ENCODE measurements at regions not wholly inside any gene's neighbourhood (a gene's known extent, or its start where the extent isn't known, plus 50 kb on each side); places are given as distances from the start of the nearest gene placed in this dataset.

DNA sequence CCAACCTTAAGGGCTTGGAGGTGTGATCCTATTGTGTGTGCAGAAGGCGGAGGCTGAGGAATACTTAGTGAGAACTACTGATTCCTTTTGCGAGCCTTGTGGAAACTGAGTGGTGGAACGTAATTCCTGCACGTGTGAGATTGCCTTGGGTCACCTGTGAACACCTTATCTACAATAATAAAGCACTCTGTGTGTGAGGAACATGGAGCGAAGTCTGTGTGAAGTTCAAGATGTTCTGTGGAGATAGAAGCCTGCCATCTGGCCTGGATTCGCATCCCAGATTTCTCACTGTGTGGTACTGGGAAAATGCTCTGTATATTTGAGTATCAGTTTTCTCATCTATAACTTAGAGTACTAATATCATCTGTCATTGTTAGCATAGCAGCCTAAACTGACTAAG, 179.5 kb upstream of the PDZRN3 start:
- ChIA-PET POLR2A (no interaction called here), CTCF (no interaction called here), SMC1A (ENCODE audit: uncharacterized antibody, unreplicated experiment) (no interaction called here), RAD21 (ENCODE audit: unreplicated experiment) (no interaction called here)
- no TSS peak for BruUV-seq (replicated peaks)
- Histone ChIP-seq H4K20me1 (ENCODE audit: control insufficient read depth, insufficient read depth) (no peaks in the 10 kb centered on the region), H3K27me3 (replicated peaks in 1 of 2; ENCODE audit: control insufficient read depth in 2 of 2, insufficient read depth in 2 of 2, low read length in 1 of 2) (no peaks in the 10 kb centered on the region), H3K27ac (ENCODE audit: control insufficient read depth, insufficient read depth) (no peak overlapping the region), H3K9me3 (replicated peaks; ENCODE audit: control insufficient read depth, insufficient read depth, low read length) (no peaks in the 10 kb centered on the region), H3K4me1 (ENCODE audit: control insufficient read depth, insufficient read depth, low read length) (no peaks in the 10 kb centered on the region), H3K9ac (ENCODE audit: control insufficient read depth, insufficient read depth, low read length) (no peak overlapping the region), H3K36me3 (ENCODE audit: control insufficient read depth in 2 of 2, insufficient read depth in 2 of 2, low read length in 1 of 2) (no peaks in the 10 kb centered on the region), H2AFZ (ENCODE audit: control insufficient read depth, low read depth, low read length) (no peak overlapping the region), H3K4me3 (no peak overlapping the region), H3K4me2 (ENCODE audit: control insufficient read depth, insufficient read depth) (no peak overlapping the region), H3K79me2 (ENCODE audit: control insufficient read depth, insufficient read depth, low read length) (no peaks in the 10 kb centered on the region)
- intact Hi-C loops (cut with micrococcal nuclease; ENCODE audit: unreplicated experiment), result no loop called here
- DNase-seq (ENCODE audit: low read depth, low spot score) (no peak), FAIRE-seq (no peak), ATAC-seq (no peak)
- WGBS (ENCODE audit: insufficient coverage, insufficient replicate concordance, low lambda C conversion rate, missing lambda C conversion rate), result 9% methylated on average over 6 of the region's 6 CpGs
- no peak for TF ChIP-seq NFYB (IDR thresholded peaks at IDR 0.05; ENCODE audit: insufficient read depth, low read depth, low read length)
- no peak for TF ChIP-seq EZH2 (IDR thresholded peaks at IDR 0.05; ENCODE audit: borderline replicate concordance, control insufficient read depth, low read depth, low read length)
- no peak for TF ChIP-seq BACH1 (IDR thresholded peaks at IDR 0.05; ENCODE audit: borderline replicate concordance)
- no peak for TF ChIP-seq MEF2B (IDR thresholded peaks at IDR 0.05; ENCODE audit: partially characterized antibody, poor library complexity, severe bottlenecking)
- TF ChIP-seq, protein P1, sequence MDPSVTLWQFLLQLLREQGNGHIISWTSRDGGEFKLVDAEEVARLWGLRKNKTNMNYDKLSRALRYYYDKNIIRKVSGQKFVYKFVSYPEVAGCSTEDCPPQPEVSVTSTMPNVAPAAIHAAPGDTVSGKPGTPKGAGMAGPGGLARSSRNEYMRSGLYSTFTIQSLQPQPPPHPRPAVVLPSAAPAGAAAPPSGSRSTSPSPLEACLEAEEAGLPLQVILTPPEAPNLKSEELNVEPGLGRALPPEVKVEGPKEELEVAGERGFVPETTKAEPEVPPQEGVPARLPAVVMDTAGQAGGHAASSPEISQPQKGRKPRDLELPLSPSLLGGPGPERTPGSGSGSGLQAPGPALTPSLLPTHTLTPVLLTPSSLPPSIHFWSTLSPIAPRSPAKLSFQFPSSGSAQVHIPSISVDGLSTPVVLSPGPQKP (IDR thresholded peaks at IDR 0.05; ENCODE audit: low read depth, low read length), result no peak
- TF ChIP-seq, protein P2, sequence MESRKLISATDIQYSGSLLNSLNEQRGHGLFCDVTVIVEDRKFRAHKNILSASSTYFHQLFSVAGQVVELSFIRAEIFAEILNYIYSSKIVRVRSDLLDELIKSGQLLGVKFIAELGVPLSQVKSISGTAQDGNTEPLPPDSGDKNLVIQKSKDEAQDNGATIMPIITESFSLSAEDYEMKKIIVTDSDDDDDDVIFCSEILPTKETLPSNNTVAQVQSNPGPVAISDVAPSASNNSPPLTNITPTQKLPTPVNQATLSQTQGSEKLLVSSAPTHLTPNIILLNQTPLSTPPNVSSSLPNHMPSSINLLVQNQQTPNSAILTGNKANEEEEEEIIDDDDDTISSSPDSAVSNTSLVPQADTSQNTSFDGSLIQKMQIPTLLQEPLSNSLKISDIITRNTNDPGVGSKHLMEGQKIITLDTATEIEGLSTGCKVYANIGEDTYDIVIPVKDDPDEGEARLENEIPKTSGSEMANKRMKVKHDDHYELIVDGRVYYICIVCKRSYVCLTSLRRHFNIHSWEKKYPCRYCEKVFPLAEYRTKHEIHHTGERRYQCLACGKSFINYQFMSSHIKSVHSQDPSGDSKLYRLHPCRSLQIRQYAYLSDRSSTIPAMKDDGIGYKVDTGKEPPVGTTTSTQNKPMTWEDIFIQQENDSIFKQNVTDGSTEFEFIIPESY (IDR thresholded peaks at IDR 0.05), result no peak
- TF ChIP-seq HDAC2 (IDR thresholded peaks at IDR 0.05), result no peak
- in situ Hi-C loops (cut with MboI), result no loop called here

Measured in GM12878 (cell line).